ENCODE measurements at regions not wholly inside any gene's neighbourhood (a gene's known extent, or its start where the extent isn't known, plus 50 kb on each side); places are given as distances from the start of the nearest gene placed in this dataset.

GRCh38 chr4:124913237-124913636, 200.7 kb upstream of the ANKRD50 start:
- intact Hi-C loops (cut with micrococcal nuclease; ENCODE audit: unreplicated experiment) = no loop called here
- Histone ChIP-seq H3K36me3 (ENCODE audit: control insufficient read depth in 2 of 2, insufficient read depth in 2 of 2, low read length in 1 of 2) (no peaks in the 10 kb centered on the region), H2AFZ (ENCODE audit: control insufficient read depth, low read depth, low read length) (no peak overlapping the region), H4K20me1 (ENCODE audit: control insufficient read depth, insufficient read depth) (no peaks in the 10 kb centered on the region), H3K27ac (ENCODE audit: control insufficient read depth, insufficient read depth) (no peak overlapping the region), H3K27me3 (replicated peaks in 1 of 2; ENCODE audit: control insufficient read depth in 2 of 2, insufficient read depth in 2 of 2, low read length in 1 of 2) (no peaks in the 10 kb centered on the region), H3K4me1 (ENCODE audit: control insufficient read depth, insufficient read depth, low read length) (no peaks in the 10 kb centered on the region), H3K9me3 (replicated peaks; ENCODE audit: control insufficient read depth, insufficient read depth, low read length) (no peaks in the 10 kb centered on the region; the same call in 2 of the 3 replicates), H3K9ac (ENCODE audit: control insufficient read depth, insufficient read depth, low read length) (no peak overlapping the region), H3K79me2 (ENCODE audit: control insufficient read depth, insufficient read depth, low read length) (no peaks in the 10 kb centered on the region), H3K4me2 (ENCODE audit: control insufficient read depth, insufficient read depth) (no peak overlapping the region), H3K4me3 (no peak overlapping the region)
- ATAC-seq (peak; percentile 50), DNase-seq (ENCODE audit: low read depth, low spot score) (no peak), FAIRE-seq (no peak)
- in situ Hi-C loops (cut with MboI) = no loop called here
- ChIA-PET POLR2A (no interaction called here), RAD21 (ENCODE audit: unreplicated experiment) (no interaction called here), SMC1A (ENCODE audit: uncharacterized antibody, unreplicated experiment) (no interaction called here), CTCF (no interaction called here)
- TF ChIP-seq PKNOX1 (IDR thresholded peaks at IDR 0.05) = no peak
- no peak for TF ChIP-seq MYB (IDR thresholded peaks at IDR 0.05; ENCODE audit: borderline replicate concordance, low read depth, low read length)
- TF ChIP-seq ZBTB4 (CRISPR knock-in tag; IDR thresholded peaks at IDR 0.05) = no peak
- no peak for TF ChIP-seq EGR1 (IDR thresholded peaks at IDR 0.05; ENCODE audit: borderline replicate concordance in 1 of 2, low read depth in 2 of 2, low read length in 2 of 2)
- TF ChIP-seq E2F8 (IDR thresholded peaks at IDR 0.05; ENCODE audit: low read depth, partially characterized antibody) = no peak
- TF ChIP-seq NR2C2 (IDR thresholded peaks at IDR 0.05; ENCODE audit: borderline replicate concordance, control insufficient read depth, insufficient read length, low read depth) = no peak
- no peak for TF ChIP-seq MTA3 (IDR thresholded peaks at IDR 0.05; ENCODE audit: borderline replicate concordance, low read length)
- 0% methylated on average over 1 of the region's 1 CpG for WGBS (ENCODE audit: insufficient coverage, insufficient replicate concordance, low lambda C conversion rate, missing lambda C conversion rate)
- no TSS peak for BruUV-seq (replicated peaks)

All from GM12878 (cell line).